Choroid plexus epithelial cell (primary cell): ENCODE measurements at regions not wholly inside any gene's neighbourhood (a gene's known extent, or its start where the extent isn't known, plus 50 kb on each side); places are given as distances from the start of the nearest gene placed in this dataset.
"Not testable (repeated sequence)": the region's sequence is repeated elsewhere in the genome, so short reads cannot be mapped to it uniquely, and the experiment has no call there.

Experiments used
- DNase-seq: peaks from one replicate; pipeline ENCODE4 v3.0.0-alpha.2; 2010; ENCODE audit warnings: low read depth
- H3K4me3 ChIP-seq: 2 replicates; pipeline ENCODE4 v1.5.1; 2011; ENCODE audit warnings: low read depth, mild to moderate bottlenecking, control low read depth, low read length, moderate library complexity
- TF ChIP-seq, protein P1 (sequence below): conservative IDR thresholded peaks from 2 replicates; pipeline ENCODE4 v1.5.1; 2011; ENCODE audit warnings: low read depth, mild to moderate bottlenecking, control low read depth, inconsistent platforms, low read length, moderate library complexity

DNA sequence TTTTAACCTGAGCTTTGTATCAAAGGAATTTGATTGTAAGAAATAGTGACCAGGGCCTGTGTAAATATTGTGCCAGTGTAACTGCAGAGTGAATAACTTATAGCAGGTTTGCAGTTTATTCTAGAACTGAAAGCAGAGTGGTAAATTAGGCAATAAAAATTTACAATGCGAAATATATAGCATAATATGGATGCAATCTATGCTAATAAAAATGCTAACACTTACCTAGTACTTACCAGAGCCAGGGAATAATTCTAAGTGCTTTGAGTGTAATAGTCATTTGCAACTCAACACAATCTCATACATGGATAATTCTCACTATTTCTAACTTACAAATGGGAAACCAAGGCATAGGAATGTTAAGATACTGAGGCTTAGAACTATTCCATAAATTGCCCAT is 303.4 kb downstream of the ISL1 start:
- H3K4me3 ChIP-seq = no peak overlapping the region
- no peak for DNase-seq
- TF ChIP-seq, protein P1, sequence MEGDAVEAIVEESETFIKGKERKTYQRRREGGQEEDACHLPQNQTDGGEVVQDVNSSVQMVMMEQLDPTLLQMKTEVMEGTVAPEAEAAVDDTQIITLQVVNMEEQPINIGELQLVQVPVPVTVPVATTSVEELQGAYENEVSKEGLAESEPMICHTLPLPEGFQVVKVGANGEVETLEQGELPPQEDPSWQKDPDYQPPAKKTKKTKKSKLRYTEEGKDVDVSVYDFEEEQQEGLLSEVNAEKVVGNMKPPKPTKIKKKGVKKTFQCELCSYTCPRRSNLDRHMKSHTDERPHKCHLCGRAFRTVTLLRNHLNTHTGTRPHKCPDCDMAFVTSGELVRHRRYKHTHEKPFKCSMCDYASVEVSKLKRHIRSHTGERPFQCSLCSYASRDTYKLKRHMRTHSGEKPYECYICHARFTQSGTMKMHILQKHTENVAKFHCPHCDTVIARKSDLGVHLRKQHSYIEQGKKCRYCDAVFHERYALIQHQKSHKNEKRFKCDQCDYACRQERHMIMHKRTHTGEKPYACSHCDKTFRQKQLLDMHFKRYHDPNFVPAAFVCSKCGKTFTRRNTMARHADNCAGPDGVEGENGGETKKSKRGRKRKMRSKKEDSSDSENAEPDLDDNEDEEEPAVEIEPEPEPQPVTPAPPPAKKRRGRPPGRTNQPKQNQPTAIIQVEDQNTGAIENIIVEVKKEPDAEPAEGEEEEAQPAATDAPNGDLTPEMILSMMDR = no peak

DNA sequence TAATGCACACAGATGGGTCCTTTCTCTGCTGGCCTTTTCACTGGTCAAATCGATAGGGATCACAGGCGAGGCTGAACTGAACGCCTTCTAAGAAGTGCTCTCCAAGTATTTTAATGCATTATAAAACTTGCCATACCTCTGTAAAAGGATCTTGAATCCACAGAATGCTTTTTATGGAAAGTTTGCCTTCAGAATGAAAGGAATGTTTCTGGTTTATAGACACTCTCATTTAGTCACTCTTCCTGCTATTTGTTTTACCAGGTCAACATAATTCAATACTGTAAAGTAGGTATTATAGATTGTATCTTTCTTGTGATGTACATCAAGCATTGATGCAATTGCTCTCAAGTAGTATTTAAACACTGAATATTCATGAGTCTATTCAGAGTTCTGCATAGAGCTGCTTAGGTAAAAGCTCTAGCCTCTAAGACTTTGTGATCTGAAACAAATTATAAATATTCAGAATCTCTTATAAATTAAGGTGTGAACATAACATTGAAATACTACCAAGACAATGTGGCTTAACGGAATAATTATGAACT is 308.4 kb downstream of the ISL1 start:
- H3K4me3 ChIP-seq = no peak overlapping the region
- TF ChIP-seq, protein P1 = no peak

DNA sequence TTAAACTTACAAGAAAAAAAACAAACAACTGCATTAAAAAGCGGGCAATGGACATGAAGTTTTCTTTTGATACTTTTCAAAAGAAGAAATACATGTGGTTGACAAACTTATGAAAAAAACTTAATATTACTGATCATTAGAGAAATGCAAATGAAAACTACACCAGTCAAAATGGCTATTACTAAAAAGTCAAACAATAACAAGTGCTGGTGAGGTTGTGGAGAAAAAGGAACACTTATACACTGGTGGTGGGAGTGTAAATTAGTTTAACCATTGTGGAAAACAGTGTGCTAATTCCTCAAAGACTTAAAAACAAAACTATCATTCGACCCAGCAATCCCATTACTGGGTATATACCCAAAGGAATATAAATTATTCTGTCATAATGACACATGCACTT is 311.6 kb downstream of the ISL1 start:
- TF ChIP-seq, protein P1 = no peak
- H3K4me3 ChIP-seq = no peak overlapping the region
- no peak for DNase-seq

More for the DNA sequence above, 308.4 kb downstream of the ISL1 start:
- no peak for DNase-seq

DNA sequence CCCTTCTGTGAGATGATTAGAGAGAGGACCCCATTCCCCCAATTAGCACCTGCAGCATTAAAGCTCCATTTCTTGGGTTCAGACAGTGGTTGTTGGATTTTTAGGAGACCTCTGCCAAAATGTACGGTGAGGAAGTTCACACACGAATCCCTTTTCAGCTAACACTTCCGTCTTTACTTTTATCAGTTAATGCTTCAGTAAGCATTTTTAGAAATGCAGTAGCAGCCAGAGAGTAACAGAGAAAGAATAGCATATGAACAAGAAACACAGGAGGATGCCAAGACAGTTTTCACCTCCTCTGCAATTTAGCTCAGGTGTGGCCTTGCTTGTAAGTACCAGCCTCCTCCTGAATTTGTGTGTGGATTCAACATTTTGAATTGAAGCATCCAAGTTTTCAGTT is 312.9 kb downstream of the ISL1 start:
- H3K4me3 ChIP-seq = no peak overlapping the region
- TF ChIP-seq, protein P1 = no peak
- DNase-seq = no peak

DNA sequence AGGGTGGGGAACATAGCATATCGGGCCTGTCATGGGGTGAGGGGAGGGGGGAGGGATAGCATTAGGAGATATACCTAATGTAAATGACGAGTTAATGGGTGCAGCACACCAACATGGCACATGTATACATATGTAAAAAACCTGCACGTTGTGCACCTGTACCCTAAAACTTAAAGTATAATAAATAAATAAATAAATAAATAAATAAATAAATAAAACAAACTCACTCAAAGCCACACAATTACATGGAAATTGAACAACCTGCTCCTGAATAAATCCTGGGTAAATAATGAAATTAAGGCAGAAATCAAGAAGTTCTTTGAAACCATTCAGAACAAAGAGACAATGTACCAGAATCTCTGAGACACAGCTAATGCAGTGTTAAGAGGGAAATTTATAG is 318.8 kb downstream of the ISL1 start:
- DNase-seq, H3K4me3 ChIP-seq: not testable (repeated sequence)

DNA sequence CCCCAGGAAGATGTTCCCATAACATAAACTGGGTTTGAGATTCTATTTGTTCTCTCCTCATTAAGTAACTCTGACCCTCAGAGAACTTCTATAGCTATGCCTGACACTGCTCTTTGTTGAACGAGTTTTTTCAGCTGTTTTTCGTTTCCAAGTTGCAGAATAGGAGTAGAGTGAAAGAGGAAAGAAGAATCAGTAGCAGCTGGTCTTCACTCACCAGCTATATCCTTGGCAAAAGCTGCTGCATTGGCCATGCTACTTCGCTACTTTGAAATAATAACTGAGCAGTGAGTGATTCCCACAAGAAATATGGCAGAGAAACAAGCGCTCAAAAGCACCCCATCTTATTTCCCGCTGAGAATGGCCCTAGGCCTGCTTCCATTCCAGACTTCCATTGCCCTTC is 329.0 kb downstream of the ISL1 start:
- no peak overlapping the region for H3K4me3 ChIP-seq
- TF ChIP-seq, protein P1 = no peak
- DNase-seq = no peak

DNA sequence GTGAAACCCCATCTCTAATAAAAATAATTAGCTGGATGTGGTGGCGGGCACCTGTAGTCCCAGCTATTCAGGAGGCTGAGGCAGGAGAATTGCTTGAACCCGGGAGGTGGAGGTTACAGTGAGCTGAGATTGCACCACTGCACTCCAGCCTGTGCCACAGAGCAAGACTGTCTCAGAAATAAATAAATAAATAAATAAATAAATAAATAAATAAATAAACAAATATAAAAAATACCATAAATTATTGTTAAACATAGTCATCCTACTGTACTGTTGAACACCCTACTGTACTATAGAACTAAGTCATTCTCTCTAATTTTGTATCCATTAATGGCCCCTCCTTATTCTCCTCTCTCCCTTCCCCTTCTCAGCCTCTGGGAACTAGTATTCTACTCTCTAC is 332.2 kb downstream of the ISL1 start:
- not testable (repeated sequence) for DNase-seq, H3K4me3 ChIP-seq

DNA sequence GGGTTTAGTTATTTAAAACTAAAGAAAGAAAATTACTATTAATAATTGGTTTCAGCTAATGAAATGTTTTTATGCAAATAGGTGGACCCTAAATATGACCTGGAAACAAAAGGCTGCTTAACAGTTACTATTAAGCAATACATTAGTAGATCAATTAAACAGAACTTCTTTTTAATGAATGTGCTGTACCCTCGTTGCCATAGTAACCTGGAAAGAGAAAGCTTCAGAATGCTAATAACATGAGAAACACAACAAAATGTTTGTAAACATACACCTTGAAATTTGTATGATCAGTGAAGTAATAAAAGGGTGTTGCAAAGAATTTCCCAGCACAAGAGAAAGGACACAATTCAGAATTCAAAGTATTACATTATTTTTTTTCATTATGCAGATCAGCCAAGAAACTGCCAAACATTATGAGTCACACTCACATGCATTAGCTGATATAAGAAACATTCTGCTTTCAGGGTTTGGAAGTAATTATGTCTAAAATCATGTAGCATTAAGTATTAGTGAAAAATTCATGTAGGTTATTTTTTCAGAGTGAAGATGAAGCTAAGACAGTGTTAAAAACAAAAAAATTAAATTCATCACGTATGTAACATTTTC is 348.3 kb downstream of the ISL1 start:
- H3K4me3 ChIP-seq = no peak overlapping the region
- TF ChIP-seq, protein P1 = no peak
- DNase-seq = no peak
